ENCODE measurements at regions not wholly inside any gene's neighbourhood (a gene's known extent, or its start where the extent isn't known, plus 50 kb on each side); places are given as distances from the start of the nearest gene placed in this dataset.
"Not testable (repeated sequence)": the region's sequence is repeated elsewhere in the genome, so short reads cannot be mapped to it uniquely, and the experiment has no call there.

- in situ Hi-C loops (cut with HindIII; ENCODE audit: low pct_unique_long_range_greater_than_20kb, low sequenced_read_pairs), result no loop called here
- no peak for DNase-seq (ENCODE audit: low read depth, low spot score)
These were observed 318.8 kb upstream of the SGCG start for GRCh38 chr13:22861958-22862466.

GRCh38 chr13:22862478-22862877 lies 318.3 kb upstream of the SGCG start:
- in situ Hi-C loops (cut with HindIII; ENCODE audit: low pct_unique_long_range_greater_than_20kb, low sequenced_read_pairs), result no loop called here
- DNase-seq (ENCODE audit: low read depth, low spot score), result no peak

- in situ Hi-C loops (cut with HindIII; ENCODE audit: low pct_unique_long_range_greater_than_20kb, low sequenced_read_pairs), result no loop called here
- DNase-seq (ENCODE audit: low read depth, low spot score), result no peak
These were observed 314.6 kb upstream of the SGCG start for GRCh38 chr13:22866221-22866620.

- in situ Hi-C loops (cut with HindIII; ENCODE audit: low pct_unique_long_range_greater_than_20kb, low sequenced_read_pairs), result no loop called here
- DNase-seq (ENCODE audit: low read depth, low spot score), result no peak
These were observed 309.5 kb upstream of the SGCG start for GRCh38 chr13:22871231-22871630.

GRCh38 chr13:22874839-22875238 lies 305.9 kb upstream of the SGCG start:
- in situ Hi-C loops (cut with HindIII; ENCODE audit: low pct_unique_long_range_greater_than_20kb, low sequenced_read_pairs), result no loop called here
- no peak for DNase-seq (ENCODE audit: low read depth, low spot score)

GRCh38 chr13:22877421-22877820 lies 303.4 kb upstream of the SGCG start:
- in situ Hi-C loops (cut with HindIII; ENCODE audit: low pct_unique_long_range_greater_than_20kb, low sequenced_read_pairs), result no loop called here

GRCh38 chr13:22880741-22881720 lies 299.7 kb upstream of the SGCG start:
- in situ Hi-C loops (cut with HindIII; ENCODE audit: low pct_unique_long_range_greater_than_20kb, low sequenced_read_pairs), result no loop called here
- no peak for DNase-seq (ENCODE audit: low read depth, low spot score)

More at GRCh38 chr13:22877421-22877820, 303.4 kb upstream of the SGCG start:
- no peak for DNase-seq (ENCODE audit: low read depth, low spot score)

- DNase-seq (ENCODE audit: low read depth, low spot score); in situ Hi-C loops (cut with HindIII; ENCODE audit: low pct_unique_long_range_greater_than_20kb, low sequenced_read_pairs): not testable (repeated sequence)
These were observed 298.8 kb upstream of the SGCG start for GRCh38 chr13:22881721-22882608.

- in situ Hi-C loops (cut with HindIII; ENCODE audit: low pct_unique_long_range_greater_than_20kb, low sequenced_read_pairs), result no loop called here
- no peak for DNase-seq (ENCODE audit: low read depth, low spot score)
These were observed 297.4 kb upstream of the SGCG start for GRCh38 chr13:22883262-22883840.

GRCh38 chr13:22883956-22884355 lies 296.8 kb upstream of the SGCG start:
- no peak for DNase-seq (ENCODE audit: low read depth, low spot score)
- in situ Hi-C loops (cut with HindIII; ENCODE audit: low pct_unique_long_range_greater_than_20kb, low sequenced_read_pairs), result no loop called here

- in situ Hi-C loops (cut with HindIII; ENCODE audit: low pct_unique_long_range_greater_than_20kb, low sequenced_read_pairs); DNase-seq (ENCODE audit: low read depth, low spot score): not testable (repeated sequence)
These were observed 294.7 kb upstream of the SGCG start for GRCh38 chr13:22886061-22886460.

GRCh38 chr13:22889376-22889775 lies 291.4 kb upstream of the SGCG start:
- in situ Hi-C loops (cut with HindIII; ENCODE audit: low pct_unique_long_range_greater_than_20kb, low sequenced_read_pairs); DNase-seq (ENCODE audit: low read depth, low spot score): not testable (repeated sequence)

GRCh38 chr13:22893204-22893603 lies 287.6 kb upstream of the SGCG start:
- no peak for DNase-seq (ENCODE audit: low read depth, low spot score)
- in situ Hi-C loops (cut with HindIII; ENCODE audit: low pct_unique_long_range_greater_than_20kb, low sequenced_read_pairs), result no loop called here

GRCh38 chr13:22893777-22894176 lies 287.0 kb upstream of the SGCG start:
- in situ Hi-C loops (cut with HindIII; ENCODE audit: low pct_unique_long_range_greater_than_20kb, low sequenced_read_pairs), result no loop called here
- DNase-seq (ENCODE audit: low read depth, low spot score), result no peak

- DNase-seq (ENCODE audit: low read depth, low spot score), result no peak
- in situ Hi-C loops (cut with HindIII; ENCODE audit: low pct_unique_long_range_greater_than_20kb, low sequenced_read_pairs), result no loop called here
These were observed 283.0 kb upstream of the SGCG start for GRCh38 chr13:22897571-22898314.

- in situ Hi-C loops (cut with HindIII; ENCODE audit: low pct_unique_long_range_greater_than_20kb, low sequenced_read_pairs); DNase-seq (ENCODE audit: low read depth, low spot score): not testable (repeated sequence)
These were observed 280.3 kb upstream of the SGCG start for GRCh38 chr13:22900416-22900951.

GRCh38 chr13:22903301-22903700 lies 277.5 kb upstream of the SGCG start:
- in situ Hi-C loops (cut with HindIII; ENCODE audit: low pct_unique_long_range_greater_than_20kb, low sequenced_read_pairs), result no loop called here
- no peak for DNase-seq (ENCODE audit: low read depth, low spot score)
